Adipose tissue (tissue), 3 donors: ENCODE measurements at regions not wholly inside any gene's neighbourhood (a gene's known extent, or its start where the extent isn't known, plus 50 kb on each side); places are given as distances from the start of the nearest gene placed in this dataset.

Source experiments
- H3K27ac ChIP-seq: one replicate; pipeline ENCODE4 v1.5.1; 2013; ENCODE audit warnings: low read depth, low read length
- WGBS, 3 donors: extraction: QIAGEN DNeasy Blood & Tissue Kit; methylation state at CpG; one replicate each; pipeline ENCODE4 v1.1.7; 2013; 5-methylcytosine and 5-hydroxymethylcytosine counted together
- donor health status: healthy with polysubstance abuse.
- donor health status: Bipolar disorder and iron deficiency.
- donor health status: healthy.

DNA sequence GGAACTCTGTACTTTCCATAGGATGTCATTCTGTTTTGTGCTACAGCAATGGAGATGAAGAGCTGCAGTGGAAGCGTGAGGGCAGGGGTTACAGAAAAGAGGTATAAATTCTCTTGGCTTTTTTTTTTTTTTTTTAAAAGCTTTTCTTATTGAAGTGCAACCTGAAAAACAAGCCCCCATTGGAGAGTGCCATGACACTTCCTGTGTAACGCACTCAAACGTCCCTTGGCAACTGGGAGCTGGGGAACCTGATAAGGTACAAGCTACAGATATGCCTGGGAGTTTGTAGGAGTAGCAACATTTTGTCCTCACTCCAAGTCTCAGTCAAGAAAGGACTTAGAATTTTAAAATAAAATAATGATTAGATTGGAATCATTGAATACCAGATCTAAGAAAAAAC lies 512.1 kb downstream of the RPS24 start:
- 74 to 80% (median 76%) methylated on average over 3 of the region's 3 CpGs for WGBS, 3 donors
- no peak overlapping the region for H3K27ac ChIP-seq

DNA sequence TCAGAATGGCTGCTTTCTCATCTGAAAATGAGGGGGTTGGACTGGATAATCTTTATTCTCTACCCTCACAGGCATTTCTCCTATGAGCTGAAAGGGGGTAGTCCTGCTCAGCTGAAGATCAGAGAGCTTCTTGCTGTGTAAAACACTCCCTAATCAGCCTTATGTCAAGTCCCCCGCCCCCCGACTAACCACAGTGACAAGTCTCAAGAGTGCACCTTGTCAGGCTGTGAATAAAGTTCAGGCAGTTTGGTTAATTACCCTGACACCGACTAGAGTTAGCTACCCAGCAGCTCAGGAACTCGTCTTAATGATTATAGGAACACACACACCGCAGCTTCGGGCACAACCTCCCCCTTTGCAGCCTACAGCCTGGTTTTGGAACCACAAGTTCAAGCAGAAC lies 513.7 kb downstream of the RPS24 start:
- 72 to 87% (median 83%) methylated on average over 6 of the region's 6 CpGs for WGBS, 3 donors

DNA sequence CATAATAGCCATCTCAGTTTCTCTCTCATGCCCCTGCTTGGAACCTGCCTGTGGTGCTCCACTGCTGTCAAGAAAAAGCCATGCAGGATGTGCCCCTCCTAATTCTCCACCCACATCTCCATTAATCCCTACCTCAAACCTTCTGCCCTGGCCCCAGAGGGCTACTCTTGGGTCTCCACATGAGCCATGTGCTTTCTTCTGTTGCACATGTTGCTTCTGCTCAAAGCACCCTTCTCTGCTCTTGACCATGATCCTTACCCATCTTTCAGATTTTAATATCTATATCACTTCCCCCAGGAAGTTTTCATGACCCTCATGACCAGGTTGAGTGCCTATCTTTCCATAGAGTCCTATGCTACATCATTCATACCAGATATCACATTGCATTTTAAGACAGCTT lies 514.2 kb downstream of the RPS24 start:
- H3K27ac ChIP-seq: no peak overlapping the region

More for the DNA sequence above, 513.7 kb downstream of the RPS24 start:
- no peak overlapping the region for H3K27ac ChIP-seq

DNA sequence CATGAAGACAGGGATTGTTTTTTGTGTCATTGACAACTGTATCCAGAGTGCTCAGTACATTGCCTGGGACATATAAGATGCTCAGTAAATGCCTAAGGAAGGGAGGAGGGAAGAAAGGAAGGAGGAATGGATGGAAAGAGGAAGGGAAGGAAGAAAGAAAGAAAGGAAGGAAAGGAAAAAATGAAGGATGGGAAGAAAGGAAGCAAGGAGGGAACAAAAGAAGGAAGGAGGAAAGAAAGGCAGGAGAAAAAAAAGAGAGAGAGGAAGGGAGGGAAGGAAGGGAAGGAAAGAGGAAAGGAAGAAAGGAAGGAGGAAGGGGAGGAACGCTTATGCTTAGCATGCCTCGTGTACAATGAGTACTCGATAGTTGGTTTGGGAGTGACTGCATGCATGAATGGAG lies 514.7 kb downstream of the RPS24 start:
- no peak overlapping the region for H3K27ac ChIP-seq
- WGBS, 3 donors: 70 to 88% (median 75%) methylated on average over 3 of the region's 3 CpGs

DNA sequence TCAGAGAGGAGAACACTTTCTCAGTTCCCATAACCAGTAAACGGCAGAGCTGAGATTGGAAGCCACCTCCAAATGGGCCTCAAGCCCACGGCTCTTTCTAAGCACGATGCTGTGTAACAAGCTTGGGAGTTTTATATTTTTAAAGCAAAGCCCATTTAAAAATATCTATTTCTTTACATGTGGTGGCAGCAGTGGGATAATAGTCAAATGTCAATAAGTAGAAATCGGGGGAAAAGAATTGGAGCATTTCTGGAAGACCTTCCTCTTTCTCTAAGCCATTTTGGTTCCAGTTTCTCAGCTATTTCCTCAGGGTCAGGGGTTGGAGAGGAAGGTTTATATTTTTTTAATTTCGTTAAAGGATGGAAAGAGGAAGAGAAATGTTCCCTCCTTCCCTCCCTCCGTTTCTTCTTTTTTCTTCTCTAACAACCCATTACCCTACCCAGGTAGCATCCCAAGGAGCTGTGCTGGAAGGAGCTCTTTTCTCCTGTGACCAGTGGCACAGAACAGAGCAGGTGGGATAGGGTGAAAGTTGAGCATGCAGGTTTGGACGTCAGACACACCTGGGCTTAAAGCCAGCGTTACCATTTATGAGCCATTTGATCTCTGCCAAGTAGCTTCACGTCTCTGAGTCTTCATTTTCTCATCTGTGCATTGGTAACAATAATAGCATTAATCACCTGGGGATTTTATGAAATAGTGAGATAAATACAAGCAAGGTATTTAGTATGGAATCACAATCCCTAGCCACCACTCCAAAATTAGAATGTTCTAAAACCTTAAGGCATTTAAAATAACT lies 515.7 kb downstream of the RPS24 start:
- H3K27ac ChIP-seq: no peak overlapping the region
- 68 to 76% (median 76%) methylated on average over 9 of the region's 9 CpGs for WGBS, 3 donors

DNA sequence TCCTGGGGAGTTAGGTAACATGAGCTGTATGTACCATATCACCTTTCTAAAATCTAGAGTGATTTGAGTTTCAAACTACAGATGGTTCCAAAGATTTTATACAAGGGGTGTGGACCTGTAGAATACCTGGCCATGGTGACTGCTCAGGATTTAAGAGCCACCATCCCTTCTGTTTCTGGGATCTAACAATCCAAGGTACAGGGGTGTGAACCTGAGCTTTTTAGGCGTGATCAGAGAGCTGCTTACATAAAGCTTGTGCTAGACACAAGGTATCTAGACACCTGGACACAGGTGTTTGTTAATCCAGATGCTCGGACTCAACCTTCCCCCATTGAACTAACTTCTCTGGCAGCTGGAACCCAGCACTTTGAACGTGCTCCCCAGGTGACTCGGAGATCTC lies 516.4 kb downstream of the RPS24 start:
- no peak overlapping the region for H3K27ac ChIP-seq
- WGBS, 3 donors: 89 to 97% (median 91%) methylated on average over 4 of the region's 4 CpGs

DNA sequence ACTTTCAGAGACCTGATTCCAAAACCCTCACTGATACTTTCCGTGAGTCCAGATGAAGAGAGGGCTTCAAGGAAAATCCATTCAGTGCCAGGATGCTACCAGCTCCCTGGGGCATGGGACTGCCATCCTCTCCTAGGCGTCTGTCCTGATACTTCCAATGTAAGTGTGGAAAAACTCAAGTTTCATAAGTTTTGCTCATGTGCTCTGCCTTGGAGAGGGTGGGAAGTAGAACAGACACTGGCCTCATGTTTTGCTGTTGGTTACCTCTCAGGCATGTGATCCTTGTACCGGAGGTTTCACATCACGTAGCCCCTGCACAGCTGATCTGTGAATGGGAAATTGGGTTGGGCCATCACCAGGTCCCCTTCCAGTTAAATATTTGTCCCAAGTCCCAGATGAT lies 517.1 kb downstream of the RPS24 start:
- WGBS, 3 donors: 91 to 96% (median 95%) methylated on average over 4 of the region's 4 CpGs
- no peak overlapping the region for H3K27ac ChIP-seq

DNA sequence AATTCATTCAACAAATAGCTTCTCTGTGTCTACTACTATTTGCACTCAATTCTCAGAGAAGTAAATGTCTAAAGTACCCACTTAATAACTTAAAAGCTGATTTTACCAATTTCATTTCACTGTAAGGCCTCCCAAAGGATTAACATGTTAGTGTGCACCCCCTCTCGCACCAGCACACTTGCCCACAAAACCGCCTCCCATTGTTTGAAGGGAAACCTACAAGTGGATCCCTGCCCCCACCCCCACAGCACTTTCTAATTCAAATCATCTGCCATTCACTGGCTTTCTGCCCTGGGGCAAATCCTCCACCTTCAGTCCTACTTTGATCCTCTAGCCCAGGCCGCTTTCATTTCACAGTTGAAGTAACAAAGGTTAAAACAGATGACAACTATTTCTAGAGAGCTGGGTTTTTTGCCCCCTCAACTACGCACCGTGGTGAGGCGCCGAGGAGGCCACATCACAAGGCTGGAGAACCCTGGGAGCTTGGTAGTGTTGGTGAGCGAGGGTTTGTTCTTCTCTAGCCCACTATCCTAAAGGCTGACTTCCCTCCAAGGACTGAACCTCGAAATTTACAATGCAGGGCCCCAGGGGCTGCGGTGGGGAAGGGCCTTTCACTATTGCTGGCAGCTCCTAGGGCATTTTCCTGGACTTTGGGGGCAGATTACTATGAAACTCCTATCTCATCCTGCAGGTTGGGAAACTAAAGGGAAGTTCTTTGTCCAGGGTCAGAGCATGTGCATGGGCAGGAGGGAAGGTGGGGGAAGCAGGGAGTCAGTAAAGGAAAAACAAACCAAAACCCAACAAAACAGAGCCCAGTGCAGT lies 517.4 kb upstream of the ZMIZ1 start:
- no peak overlapping the region for H3K27ac ChIP-seq
- 87 to 92% (median 89%) methylated on average over 10 of the region's 10 CpGs for WGBS, 3 donors

DNA sequence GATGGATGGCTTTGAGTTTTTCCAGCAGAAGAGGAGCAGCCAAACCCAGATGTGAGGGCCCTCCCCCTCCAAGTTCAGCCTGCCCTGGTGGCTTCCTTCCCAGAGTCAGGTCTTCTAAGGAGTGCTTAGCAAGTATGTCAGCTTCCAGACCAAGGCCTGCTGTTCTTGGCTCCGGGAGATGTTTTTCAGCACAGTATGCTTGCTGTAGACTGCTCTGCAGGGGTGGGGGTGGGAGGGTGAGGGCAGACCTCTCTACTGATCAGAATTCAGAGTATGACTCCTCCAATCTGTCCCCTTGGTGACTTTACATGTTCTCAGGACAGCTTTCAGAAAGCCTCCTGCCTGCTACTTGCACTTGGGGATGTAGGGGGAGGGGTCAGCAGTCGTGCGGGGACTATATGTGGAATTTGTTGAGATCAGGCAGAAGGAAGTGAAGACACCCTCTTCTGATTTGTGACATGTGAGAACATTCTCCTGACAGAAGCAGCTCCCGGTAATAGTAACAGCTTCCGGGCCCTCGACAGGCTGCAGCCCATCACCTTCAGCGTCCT lies 516.4 kb upstream of the ZMIZ1 start:
- H3K27ac ChIP-seq: no peak overlapping the region
- WGBS, 3 donors: 38 to 62% (median 52%) methylated on average over 7 of the region's 7 CpGs

DNA sequence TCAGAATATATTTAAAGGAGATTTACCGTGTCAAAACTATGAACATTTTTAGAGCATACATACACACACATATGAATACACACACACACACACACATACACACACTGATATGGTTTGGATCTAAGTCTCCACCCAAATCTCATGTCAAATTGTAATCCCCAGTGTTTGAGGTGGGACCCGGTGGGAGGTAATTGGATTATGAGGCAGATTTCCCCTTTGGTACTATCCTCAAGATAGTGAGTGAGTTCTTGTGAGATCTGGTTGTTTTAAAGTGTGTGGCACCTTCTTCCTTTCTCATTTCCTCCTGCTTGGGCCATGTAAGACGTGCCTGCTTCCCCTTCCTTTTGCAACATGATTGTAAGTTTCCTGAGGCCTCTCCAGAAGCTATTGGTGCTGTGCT lies 515.0 kb upstream of the ZMIZ1 start:
- no peak overlapping the region for H3K27ac ChIP-seq
- 80 to 88% (median 83%) methylated on average over 3 of the region's 3 CpGs for WGBS, 3 donors

DNA sequence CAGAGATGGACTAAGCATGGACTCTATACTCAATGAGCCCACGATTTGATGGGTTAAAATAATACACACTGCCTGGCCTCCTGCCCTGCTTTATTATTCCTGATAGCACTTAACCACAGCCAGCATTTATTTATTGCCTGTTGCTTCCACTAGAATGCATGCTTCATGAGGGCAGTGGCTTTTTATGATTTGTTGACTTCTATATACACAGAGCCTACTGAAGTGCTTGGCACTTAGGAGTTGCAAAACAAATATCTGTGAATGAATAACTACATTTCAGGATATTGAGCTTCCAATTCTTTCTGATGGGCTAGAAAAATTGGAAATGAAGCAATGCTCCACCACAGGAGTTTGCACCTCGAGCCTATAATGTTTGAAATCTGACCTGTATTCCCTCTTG lies 513.6 kb upstream of the ZMIZ1 start:
- WGBS, 3 donors: 78 to 86% (median 82%) methylated on average over 2 of the region's 2 CpGs
- no peak overlapping the region for H3K27ac ChIP-seq

DNA sequence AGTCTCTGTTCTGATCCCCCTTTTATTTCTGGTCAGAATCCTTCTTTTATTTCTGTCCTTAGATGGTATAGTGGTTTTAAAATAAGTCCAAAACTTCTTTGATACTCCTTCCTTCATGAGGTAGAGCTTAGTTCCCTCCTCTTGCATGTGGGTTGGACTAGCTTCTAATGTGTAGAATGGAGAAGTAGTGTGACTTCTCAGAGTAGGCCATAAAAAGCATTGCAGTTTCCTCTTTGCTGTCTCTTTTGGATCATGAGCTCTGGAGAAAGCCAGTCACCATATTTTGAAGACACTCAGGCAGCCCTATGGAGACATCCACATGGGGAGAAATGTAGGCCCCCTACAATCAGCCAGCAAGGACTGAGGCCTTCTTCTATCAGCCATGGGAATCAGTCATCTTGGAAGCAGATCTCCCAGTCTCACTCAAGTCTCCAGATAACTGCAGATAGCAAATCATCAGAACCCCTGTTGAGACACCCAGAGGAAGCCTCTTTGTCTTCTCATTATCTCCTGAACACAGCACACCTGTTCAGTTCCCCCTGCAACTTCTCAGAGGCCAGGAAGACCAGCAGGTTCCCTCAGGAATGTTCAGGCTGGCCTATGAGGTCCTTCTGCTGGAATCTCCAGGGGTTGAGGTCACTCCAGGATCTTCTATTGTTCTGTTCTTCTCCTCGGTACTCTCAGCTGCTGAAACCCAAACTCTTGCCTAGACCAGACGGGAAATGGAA lies 511.9 kb upstream of the ZMIZ1 start:
- 96 to 100% (median 98%) methylated on average over 2 of the region's 2 CpGs for WGBS, 3 donors
- no peak overlapping the region for H3K27ac ChIP-seq

DNA sequence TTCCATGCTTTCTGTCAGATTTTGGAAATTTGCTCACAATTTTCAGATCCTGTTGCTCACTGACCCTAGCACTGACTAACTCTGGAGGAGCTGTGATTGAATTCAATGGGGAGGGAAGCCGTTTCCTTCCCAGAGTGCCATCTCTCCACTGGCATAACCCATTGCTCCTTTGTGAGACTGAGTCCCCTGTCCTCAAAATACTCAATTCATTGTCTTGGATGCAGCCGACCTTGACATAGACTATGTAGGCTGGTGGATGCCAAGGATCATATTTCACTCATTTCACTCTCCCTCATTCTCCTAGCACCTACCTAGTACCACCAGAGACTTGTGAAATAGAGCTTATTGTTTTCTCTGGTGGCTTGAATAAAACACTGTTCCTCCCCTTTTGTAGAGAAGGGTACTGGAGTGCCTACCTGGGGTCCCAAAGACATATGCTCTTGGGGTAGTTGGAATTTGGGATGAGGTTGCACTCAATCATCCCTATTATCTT lies 511.3 kb upstream of the ZMIZ1 start:
- no peak overlapping the region for H3K27ac ChIP-seq
- WGBS, 3 donors: 83 to 89% (median 85%) methylated on average over 2 of the region's 2 CpGs

DNA sequence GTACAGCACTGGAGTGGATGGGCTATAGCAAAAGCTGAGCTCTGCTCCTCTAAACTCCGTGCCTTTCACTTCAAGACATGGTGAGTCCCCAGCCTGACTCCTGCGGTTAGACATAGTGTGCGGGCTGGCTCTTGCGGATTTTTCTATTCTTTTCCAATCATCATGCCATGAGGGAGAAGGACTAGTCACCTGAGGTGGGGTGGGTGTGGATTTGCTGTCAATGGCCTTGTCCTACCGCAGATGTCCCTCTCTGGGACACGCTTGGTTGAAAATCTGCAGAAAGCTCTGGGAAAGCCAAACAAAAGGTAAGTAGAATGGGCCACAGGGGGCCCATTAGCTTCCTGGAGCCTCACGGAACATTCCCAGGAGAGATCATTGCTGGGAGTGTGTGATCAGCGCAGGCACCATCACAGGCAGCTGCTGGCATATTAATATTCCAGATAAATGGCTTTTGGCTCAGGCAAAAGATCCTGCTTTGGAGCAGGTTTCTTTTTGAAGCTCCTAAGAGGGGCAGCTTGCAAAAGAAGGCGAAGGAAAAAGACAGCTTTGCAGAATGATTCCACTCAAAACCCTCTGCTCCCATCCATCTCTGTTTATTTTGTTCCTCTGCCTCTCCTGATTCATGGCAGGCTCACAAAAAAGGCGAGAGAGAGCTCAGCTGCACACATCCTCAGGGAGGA lies 509.0 kb upstream of the ZMIZ1 start:
- WGBS, 3 donors: 62 to 72% (median 65%) methylated on average over 10 of the region's 10 CpGs

DNA sequence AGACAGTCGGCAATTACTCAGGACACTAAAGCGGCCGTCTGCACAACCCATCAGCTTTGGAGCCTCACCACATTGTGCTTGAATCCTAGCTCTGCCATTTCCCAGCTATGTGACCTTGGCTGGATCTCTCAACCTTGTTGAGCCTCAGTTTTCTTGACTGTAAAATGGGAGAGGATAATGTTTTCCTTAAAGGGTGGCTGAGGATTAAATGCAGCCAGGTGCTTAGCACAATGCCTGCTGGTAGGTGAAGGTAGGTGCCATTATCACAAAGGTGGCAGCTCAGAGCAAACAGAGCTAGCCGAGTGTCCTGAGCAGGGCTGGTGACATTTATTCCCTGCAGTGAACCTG lies 508.5 kb upstream of the ZMIZ1 start:
- no peak overlapping the region for H3K27ac ChIP-seq
- WGBS, 3 donors: 73 to 76% (median 76%) methylated on average over 4 of the region's 4 CpGs

More for the DNA sequence above, 509.0 kb upstream of the ZMIZ1 start:
- no peak overlapping the region for H3K27ac ChIP-seq

DNA sequence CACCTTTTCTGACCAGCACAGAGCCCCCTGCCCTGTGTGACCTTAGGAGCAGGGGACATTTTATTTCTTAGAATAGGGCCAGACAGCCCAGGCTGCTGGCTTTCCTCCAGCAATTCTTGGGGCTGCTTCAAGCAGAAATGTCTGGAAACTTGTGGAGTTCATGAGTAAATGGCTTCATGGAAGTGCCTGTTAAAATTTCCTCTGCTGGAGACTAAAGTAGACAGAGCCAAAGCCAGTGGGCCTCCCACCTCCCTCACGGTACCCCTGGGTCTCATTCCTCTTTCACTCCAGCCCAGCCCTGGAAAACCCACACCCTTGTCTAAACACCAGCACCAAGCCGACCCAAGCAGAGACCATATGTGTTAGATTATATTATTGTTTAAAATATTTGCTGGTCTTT lies 505.5 kb upstream of the ZMIZ1 start:
- H3K27ac ChIP-seq: no peak overlapping the region
- WGBS, 3 donors: 48 to 86% (median 52%) methylated on average over 2 of the region's 2 CpGs

DNA sequence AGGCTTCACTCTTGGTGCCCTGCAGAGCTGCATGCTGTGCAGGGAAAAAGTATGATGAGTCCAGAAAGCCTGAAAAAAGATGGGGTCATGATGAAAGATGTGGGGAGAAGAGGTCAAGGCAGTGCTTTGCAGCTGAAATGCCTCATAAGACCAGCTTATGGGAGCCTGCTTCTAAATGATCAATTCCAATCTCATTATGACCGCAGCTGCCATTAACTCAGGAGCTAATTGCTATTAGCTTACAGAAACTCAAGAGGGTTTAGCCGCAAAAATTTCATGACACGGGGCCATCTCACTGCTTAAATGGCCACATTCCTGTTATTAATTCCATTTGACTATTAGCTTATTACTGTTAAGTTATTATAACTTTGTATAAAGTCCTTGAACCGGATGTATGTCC lies 502.9 kb upstream of the ZMIZ1 start:
- H3K27ac ChIP-seq: no peak overlapping the region
- 88 to 90% (median 90%) methylated on average over 4 of the region's 4 CpGs for WGBS, 3 donors
